ENCODE measurements at regions not wholly inside any gene's neighbourhood (a gene's known extent, or its start where the extent isn't known, plus 50 kb on each side); places are given as distances from the start of the nearest gene placed in this dataset.

GRCh38 chr12:33586576-33586975 lies 147.0 kb upstream of the SYT10 start:
- TF ChIP-seq ZNF274 (IDR thresholded peaks at IDR 0.05; ENCODE audit: low read depth, low read length) (no peak), ATF3 (IDR thresholded peaks at IDR 0.05) (no peak), ZFX (IDR thresholded peaks at IDR 0.05) (no peak), REST (IDR thresholded peaks at IDR 0.05; ENCODE audit: low read depth) (no peak), SRF (IDR thresholded peaks at IDR 0.05; ENCODE audit: low read depth) (no peak), SP1 (IDR thresholded peaks at IDR 0.05; ENCODE audit: low read depth) (no peak), POLR2A (IDR thresholded peaks at IDR 0.05; ENCODE audit: borderline replicate concordance, extremely low read depth, insufficient read depth, insufficient read length) (no peak), EZH2phosphoT487 (IDR thresholded peaks at IDR 0.05; ENCODE audit: borderline replicate concordance) (no peak), RAD21 (IDR thresholded peaks at IDR 0.05; ENCODE audit: low read depth) (no peak), CEBPB (IDR thresholded peaks at IDR 0.05; ENCODE audit: low read depth) (no peak), FOSL1 (IDR thresholded peaks at IDR 0.05; ENCODE audit: low read depth) (no peak), EZH2 (IDR thresholded peaks at IDR 0.05) (no peak)
- TF ChIP-seq, protein P1, sequence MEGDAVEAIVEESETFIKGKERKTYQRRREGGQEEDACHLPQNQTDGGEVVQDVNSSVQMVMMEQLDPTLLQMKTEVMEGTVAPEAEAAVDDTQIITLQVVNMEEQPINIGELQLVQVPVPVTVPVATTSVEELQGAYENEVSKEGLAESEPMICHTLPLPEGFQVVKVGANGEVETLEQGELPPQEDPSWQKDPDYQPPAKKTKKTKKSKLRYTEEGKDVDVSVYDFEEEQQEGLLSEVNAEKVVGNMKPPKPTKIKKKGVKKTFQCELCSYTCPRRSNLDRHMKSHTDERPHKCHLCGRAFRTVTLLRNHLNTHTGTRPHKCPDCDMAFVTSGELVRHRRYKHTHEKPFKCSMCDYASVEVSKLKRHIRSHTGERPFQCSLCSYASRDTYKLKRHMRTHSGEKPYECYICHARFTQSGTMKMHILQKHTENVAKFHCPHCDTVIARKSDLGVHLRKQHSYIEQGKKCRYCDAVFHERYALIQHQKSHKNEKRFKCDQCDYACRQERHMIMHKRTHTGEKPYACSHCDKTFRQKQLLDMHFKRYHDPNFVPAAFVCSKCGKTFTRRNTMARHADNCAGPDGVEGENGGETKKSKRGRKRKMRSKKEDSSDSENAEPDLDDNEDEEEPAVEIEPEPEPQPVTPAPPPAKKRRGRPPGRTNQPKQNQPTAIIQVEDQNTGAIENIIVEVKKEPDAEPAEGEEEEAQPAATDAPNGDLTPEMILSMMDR (IDR thresholded peaks at IDR 0.05 in 2 of 3, conservative IDR thresholded peaks at IDR 0.05 in 1 of 3; ENCODE audit: borderline replicate concordance in 1 of 3, insufficient read depth in 1 of 3, low read depth in 2 of 3, low read length in 2 of 3), result no peak
- TF ChIP-seq, protein P2, sequence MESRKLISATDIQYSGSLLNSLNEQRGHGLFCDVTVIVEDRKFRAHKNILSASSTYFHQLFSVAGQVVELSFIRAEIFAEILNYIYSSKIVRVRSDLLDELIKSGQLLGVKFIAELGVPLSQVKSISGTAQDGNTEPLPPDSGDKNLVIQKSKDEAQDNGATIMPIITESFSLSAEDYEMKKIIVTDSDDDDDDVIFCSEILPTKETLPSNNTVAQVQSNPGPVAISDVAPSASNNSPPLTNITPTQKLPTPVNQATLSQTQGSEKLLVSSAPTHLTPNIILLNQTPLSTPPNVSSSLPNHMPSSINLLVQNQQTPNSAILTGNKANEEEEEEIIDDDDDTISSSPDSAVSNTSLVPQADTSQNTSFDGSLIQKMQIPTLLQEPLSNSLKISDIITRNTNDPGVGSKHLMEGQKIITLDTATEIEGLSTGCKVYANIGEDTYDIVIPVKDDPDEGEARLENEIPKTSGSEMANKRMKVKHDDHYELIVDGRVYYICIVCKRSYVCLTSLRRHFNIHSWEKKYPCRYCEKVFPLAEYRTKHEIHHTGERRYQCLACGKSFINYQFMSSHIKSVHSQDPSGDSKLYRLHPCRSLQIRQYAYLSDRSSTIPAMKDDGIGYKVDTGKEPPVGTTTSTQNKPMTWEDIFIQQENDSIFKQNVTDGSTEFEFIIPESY (IDR thresholded peaks at IDR 0.05; ENCODE audit: extremely low read depth, insufficient replicate concordance, low read length), result no peak

Data from HCT116 (cell line).